ENCODE measurements at regions not wholly inside any gene's neighbourhood (a gene's known extent, or its start where the extent isn't known, plus 50 kb on each side); places are given as distances from the start of the nearest gene placed in this dataset.

DNA sequence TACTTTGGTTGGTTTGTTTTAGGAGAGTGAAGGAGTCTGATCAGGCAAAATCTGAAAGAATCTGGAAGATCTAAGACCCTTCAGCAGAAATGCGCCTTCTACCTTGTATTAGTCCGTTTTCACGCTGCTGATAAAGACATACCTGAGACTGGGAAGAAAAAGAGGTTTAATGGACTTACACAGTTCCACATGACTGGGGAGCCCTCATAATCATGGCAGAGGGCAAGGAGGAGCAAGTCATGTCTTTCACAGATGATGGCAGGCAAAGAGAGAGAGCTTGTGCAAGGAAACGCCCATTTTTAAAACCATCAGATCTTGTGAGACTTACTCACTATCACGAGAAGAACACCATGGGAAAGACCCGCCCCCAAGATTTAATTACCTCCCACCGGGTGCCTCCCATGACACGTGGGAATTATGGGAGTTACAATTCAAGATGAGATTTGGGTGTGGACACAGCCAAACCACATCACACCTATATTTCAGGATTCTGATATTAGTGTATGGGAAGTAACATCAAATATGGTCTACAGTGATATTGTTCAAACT, 99.3 kb downstream of the GLUL start:
- H3K9me3 ChIP-seq = no peaks in the 10 kb centered on the region
- H3K27ac ChIP-seq = no peak overlapping the region
- no peaks in the 10 kb centered on the region for H3K27me3 ChIP-seq
- no peaks in the 10 kb centered on the region for H3K36me3 ChIP-seq
- no peaks in the 10 kb centered on the region for H3K4me1 ChIP-seq
- H3K4me3 ChIP-seq = no peak overlapping the region
- TF ChIP-seq POLR2A (IDR thresholded peaks at IDR 0.05) = no peak
- TF ChIP-seq, protein P1, sequence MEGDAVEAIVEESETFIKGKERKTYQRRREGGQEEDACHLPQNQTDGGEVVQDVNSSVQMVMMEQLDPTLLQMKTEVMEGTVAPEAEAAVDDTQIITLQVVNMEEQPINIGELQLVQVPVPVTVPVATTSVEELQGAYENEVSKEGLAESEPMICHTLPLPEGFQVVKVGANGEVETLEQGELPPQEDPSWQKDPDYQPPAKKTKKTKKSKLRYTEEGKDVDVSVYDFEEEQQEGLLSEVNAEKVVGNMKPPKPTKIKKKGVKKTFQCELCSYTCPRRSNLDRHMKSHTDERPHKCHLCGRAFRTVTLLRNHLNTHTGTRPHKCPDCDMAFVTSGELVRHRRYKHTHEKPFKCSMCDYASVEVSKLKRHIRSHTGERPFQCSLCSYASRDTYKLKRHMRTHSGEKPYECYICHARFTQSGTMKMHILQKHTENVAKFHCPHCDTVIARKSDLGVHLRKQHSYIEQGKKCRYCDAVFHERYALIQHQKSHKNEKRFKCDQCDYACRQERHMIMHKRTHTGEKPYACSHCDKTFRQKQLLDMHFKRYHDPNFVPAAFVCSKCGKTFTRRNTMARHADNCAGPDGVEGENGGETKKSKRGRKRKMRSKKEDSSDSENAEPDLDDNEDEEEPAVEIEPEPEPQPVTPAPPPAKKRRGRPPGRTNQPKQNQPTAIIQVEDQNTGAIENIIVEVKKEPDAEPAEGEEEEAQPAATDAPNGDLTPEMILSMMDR (IDR thresholded peaks at IDR 0.05) = no peak
- DNase-seq = no peak

DNA sequence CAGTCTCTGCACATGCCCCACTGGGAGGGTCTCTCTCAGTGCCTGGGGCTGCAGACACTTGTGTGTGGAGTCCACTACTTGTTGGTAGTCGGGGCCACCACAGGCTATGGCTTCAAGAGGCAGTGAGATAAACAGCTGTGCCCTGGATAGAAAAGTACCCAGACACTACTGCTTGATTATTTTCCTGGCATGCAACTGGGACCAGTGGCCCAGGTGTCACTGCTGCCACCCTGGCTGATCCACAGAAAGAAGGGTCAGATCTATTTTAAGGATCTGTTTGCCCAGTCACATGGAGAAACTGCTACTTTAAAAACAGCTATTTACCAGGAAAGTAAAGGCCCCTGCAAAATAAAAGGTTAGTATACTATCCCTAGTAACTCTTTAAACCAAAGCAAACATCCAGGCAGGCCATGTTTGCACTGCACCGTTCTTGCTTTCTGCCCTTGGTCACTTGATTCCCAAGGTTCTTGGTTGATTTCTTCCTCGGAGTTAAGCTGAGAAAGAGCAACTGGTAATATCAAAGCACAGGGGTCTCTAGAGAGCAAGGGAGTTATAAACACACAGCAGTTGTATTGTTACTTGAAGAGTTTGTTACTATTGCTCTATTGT, 99.9 kb downstream of the GLUL start:
- peak overlapping the region in 1 of 4 donors; percentile 79 for H3K27ac ChIP-seq

GRCh38 chr1:182288749-182289604, 102.6 kb downstream of the GLUL start:
- DNase-seq = no peak
- peak overlapping the region in 2 of 4 donors; percentile 51 to 79 for H3K27ac ChIP-seq
- no peaks in the 10 kb centered on the region for H3K4me1 ChIP-seq
- H3K36me3 ChIP-seq = no peaks in the 10 kb centered on the region
- no peak for TF ChIP-seq POLR2A (IDR thresholded peaks at IDR 0.05)
- TF ChIP-seq, protein P1 (IDR thresholded peaks at IDR 0.05) = no peak
- no peak overlapping the region for H3K4me3 ChIP-seq
- no peaks in the 10 kb centered on the region for H3K27me3 ChIP-seq
- H3K9me3 ChIP-seq = no peaks in the 10 kb centered on the region

More for the DNA sequence above, 99.9 kb downstream of the GLUL start:
- DNase-seq = no peak
- H3K4me1 ChIP-seq = no peaks in the 10 kb centered on the region
- H3K27me3 ChIP-seq = no peaks in the 10 kb centered on the region
- no peak overlapping the region for H3K4me3 ChIP-seq
- no peaks in the 10 kb centered on the region for H3K9me3 ChIP-seq
- TF ChIP-seq, protein P1 (IDR thresholded peaks at IDR 0.05) = no peak
- TF ChIP-seq POLR2A (IDR thresholded peaks at IDR 0.05) = no peak
- no peaks in the 10 kb centered on the region for H3K36me3 ChIP-seq

DNA sequence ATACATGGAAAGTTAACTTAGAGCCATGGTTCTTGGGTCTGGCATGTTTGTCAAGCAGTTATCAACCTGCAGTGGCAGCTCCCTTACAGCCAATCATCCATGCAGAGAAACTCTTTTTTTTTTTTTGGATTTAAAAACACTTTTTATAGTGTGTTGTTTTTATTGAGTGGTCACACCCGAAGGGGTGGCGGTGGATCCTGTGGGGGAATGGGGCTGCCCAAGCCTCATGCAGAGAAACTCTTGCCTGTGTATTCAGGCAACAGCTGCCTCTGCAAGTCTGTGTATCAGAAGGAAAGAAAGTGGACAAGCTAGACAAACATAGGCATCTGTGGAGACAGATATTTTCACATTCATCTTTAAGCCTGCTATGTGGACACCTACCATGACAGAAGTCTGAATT, 104.8 kb downstream of the GLUL start:
- TF ChIP-seq, protein P1 (IDR thresholded peaks at IDR 0.05) = no peak
- no peak for TF ChIP-seq POLR2A (IDR thresholded peaks at IDR 0.05)

DNA sequence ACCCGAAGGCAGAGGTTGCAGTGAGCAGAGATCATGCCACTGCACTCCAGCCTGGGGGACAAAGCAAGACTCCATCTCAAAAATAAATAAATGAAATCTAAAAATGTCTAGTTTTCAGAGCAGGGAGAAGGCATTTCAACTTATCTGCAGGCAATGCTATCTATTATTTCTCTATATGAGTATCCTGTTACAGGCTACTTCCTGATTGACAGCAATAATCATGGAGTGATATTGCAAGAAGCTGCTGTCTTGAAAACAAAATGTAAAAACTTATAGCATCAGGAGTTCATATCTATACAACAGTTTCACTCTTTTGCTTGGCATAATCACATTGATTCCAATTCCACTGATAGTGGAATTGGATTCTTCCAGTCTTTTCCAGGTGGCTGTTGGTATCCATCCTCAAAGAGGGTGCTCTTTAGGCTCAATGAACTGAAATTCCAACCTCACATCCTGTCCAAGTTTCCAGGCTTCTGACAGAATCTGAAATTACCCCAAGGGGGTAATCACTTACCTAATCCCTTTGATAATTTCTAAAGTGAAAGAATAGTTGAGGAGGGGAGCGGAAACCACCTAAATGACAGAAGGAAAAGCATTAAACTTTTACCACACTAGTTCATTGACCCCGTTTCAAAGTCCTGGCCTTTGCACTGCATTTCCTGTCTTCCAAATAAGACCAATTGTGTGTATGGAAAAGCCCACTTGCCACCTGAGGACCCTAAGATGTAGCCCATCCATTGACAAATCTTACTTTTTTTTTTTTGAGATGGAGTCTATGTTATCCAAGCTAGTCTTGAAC, 107.6 kb downstream of the GLUL start:
- H3K9me3 ChIP-seq = no peaks in the 10 kb centered on the region
- TF ChIP-seq POLR2A (IDR thresholded peaks at IDR 0.05) = no peak
- TF ChIP-seq, protein P1 (IDR thresholded peaks at IDR 0.05) = no peak
- H3K36me3 ChIP-seq = no peaks in the 10 kb centered on the region
- no peak overlapping the region for H3K27ac ChIP-seq
- H3K4me1 ChIP-seq = no peaks in the 10 kb centered on the region
- no peak overlapping the region for H3K4me3 ChIP-seq
- no peaks in the 10 kb centered on the region for H3K27me3 ChIP-seq
- no peak for DNase-seq

More for the DNA sequence above, 104.8 kb downstream of the GLUL start:
- H3K27ac ChIP-seq = no peak overlapping the region
- H3K27me3 ChIP-seq = no peaks in the 10 kb centered on the region
- H3K4me1 ChIP-seq = no peaks in the 10 kb centered on the region
- no peak for DNase-seq
- H3K4me3 ChIP-seq = no peak overlapping the region
- H3K9me3 ChIP-seq = no peaks in the 10 kb centered on the region
- no peaks in the 10 kb centered on the region for H3K36me3 ChIP-seq

All from Peyer's patch (tissue), 4 donors.